ENCODE measurements at regions not wholly inside any gene's neighbourhood (a gene's known extent, or its start where the extent isn't known, plus 50 kb on each side); places are given as distances from the start of the nearest gene placed in this dataset.

GRCh38 chr12:98194591-98194990 lies 320.8 kb upstream of the TMPO start:
- TF ChIP-seq CTCF (conservative IDR thresholded peaks at IDR 0.05 in 1 of 2, IDR thresholded peaks at IDR 0.05 in 1 of 2; ENCODE audit: extremely low read depth in 1 of 2, insufficient read depth in 1 of 2, low read depth in 1 of 2, low read length in 2 of 2) = no peak
- no peak for TF ChIP-seq EZH2 (IDR thresholded peaks at IDR 0.05; ENCODE audit: borderline replicate concordance, low read length)
